Activated naive CD4-positive, alpha-beta T cell treated with anti-CD3 and anti-CD28 coated beads, Interleukin-2, amount 10 ng/mL, durations not matched to agents 7 days and 5 days (primary cell): ENCODE measurements at regions not wholly inside any gene's neighbourhood (a gene's known extent, or its start where the extent isn't known, plus 50 kb on each side); places are given as distances from the start of the nearest gene placed in this dataset.
"Not testable (repeated sequence)": the region's sequence is repeated elsewhere in the genome, so short reads cannot be mapped to it uniquely, and the experiment has no call there.

Experiments
- CTCF ChIA-PET: fragments of 350-600 bp; sonication (Branson Sonifier 250); formaldehyde crosslinking; loops from one replicate; lab custom pipeline; 2021; ENCODE audit warnings: antibody characterized with exemption; lab: Charles Lee
- DNase-seq: peaks from one replicate; pipeline ENCODE4 v3.0.0-alpha.2; 2020
- H3K27ac Mint-ChIP-seq: one replicate; pipeline ENCODE4 v1.8.0; 2021; ENCODE audit warnings: mild to moderate bottlenecking, moderate library complexity, mixed read lengths
- H3K27me3 Mint-ChIP-seq: one replicate; pipeline ENCODE4 v1.8.0; 2021; ENCODE audit warnings: mild to moderate bottlenecking, mixed read lengths
- H3K36me3 Mint-ChIP-seq: one replicate; pipeline ENCODE4 v1.8.0; 2021; ENCODE audit warnings: mixed read lengths
- H3K4me1 Mint-ChIP-seq: one replicate; pipeline ENCODE4 v1.8.0; 2021; ENCODE audit warnings: mixed read lengths
- H3K4me3 Mint-ChIP-seq: one replicate; pipeline ENCODE4 v1.8.0; 2021; ENCODE audit warnings: mild to moderate bottlenecking, moderate library complexity, mixed read lengths
- H3K9me3 Mint-ChIP-seq: one replicate; pipeline ENCODE4 v1.8.0; 2021; ENCODE audit warnings: mixed read lengths

DNA sequence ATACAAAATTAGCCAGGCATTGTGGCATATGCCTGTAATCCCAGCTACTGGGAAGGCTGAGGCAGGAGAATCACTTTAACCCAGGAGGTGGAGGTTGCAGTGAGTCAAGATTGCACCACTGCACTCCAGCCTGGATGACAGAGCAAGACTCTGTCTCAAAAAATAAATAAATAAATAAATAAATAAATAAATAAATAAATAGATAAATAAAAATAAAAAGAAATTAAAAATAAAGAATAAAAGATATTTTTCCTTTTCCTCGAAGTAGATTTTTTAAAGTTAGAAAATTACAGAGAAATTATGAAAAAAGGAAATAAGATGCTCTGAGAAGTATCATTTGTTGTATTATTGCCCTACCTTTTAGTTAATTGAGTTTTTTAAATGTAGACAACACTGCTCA is 1906.1 kb downstream of the MAT2B start:
- DNase-seq, H3K36me3 Mint-ChIP-seq, H3K4me3 Mint-ChIP-seq, CTCF ChIA-PET, H3K27me3 Mint-ChIP-seq, H3K27ac Mint-ChIP-seq, H3K4me1 Mint-ChIP-seq: not testable (repeated sequence)
- peaks cover 18% of the 10 kb centered on the region for H3K9me3 Mint-ChIP-seq

DNA sequence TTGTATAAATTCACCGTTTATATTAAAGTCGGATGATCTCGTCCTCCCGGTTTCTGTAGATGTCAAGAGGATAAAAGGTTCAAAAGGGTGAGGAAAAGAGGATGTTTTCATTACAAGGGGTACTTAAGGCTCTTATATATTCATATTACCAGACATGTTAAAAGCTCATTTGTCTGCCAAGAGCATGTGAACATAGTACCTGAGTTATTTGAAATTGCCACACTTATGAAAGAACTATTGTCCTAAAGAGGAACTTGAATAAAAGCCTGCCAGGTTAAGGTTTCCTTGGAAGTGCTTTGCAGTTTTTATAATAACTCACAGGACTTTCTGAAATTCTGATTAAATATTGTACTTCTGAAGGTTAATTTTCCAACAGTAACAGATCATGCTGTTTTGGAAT is 1915.1 kb downstream of the MAT2B start:
- H3K36me3 Mint-ChIP-seq = no peaks in the 10 kb centered on the region
- no peak overlapping the region for H3K4me3 Mint-ChIP-seq
- no peak overlapping the region for H3K27ac Mint-ChIP-seq
- H3K4me1 Mint-ChIP-seq = no peaks in the 10 kb centered on the region
- no peak for DNase-seq
- H3K9me3 Mint-ChIP-seq = peaks cover 5% of the 10 kb centered on the region
- no peaks in the 10 kb centered on the region for H3K27me3 Mint-ChIP-seq
- CTCF ChIA-PET = no interaction called here

DNA sequence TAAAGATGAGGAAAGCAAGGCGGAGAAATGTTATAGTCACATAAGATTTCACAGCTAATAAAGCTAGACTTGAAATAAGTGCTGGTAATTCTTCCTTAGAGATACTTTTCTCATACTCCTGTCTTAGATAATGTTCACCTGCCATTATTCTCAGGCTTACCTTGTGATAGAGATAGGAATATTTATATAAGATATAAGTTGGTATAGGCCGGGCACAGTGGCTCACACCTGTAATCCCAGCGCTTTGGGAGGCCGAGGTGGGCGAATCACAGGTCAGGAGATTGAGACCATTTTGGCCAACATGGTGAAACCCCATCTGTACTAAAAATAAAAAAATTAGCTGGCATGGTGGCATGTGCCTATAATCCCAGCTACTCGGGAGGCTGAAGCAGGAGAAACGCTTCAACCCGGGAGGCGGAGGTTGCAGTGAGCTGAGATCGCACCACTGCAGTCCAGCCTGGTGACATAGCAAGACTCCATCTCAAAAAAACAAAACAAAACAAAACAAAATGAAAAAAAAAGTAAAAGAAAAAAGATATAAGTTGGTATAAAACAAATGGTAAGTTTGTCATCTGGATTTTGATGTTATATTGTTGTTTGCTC is 1918.4 kb downstream of the MAT2B start:
- Mint-ChIP-seq H3K27ac (no peak overlapping the region), H3K27me3 (no peaks in the 10 kb centered on the region), H3K4me3 (no peak overlapping the region), H3K36me3 (no peaks in the 10 kb centered on the region), H3K4me1 (no peaks in the 10 kb centered on the region), H3K9me3 (peaks cover 6% of the 10 kb centered on the region)
- CTCF ChIA-PET = interaction anchor here (0.7 kb wide), 1 partner anchor 77 kb away, joined by 3 read pairs; no protein-coding TSS in a partner anchor
- DNase-seq = no peak

DNA sequence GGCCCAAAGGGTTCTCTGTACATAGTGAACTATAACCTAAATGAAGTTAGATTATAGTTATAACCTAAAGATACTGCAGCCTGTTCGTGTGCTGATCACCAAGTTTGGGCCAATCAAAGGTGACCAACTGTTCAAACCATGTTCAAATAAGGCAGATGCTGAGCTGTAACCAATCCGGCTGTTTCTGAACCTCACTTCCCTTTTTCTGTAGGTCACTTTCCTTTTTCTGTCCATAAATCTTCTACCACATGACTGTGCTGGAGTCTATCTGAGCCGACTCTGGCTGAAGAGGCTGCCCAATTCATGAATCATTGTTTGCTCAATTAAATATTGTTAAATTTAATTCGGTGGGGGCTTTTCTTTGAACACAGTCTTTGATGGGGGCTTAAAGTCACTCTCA is 1920.2 kb downstream of the MAT2B start:
- no peaks in the 10 kb centered on the region for H3K27me3 Mint-ChIP-seq
- H3K4me3 Mint-ChIP-seq = no peak overlapping the region
- peaks cover 6% of the 10 kb centered on the region for H3K9me3 Mint-ChIP-seq
- CTCF ChIA-PET = no interaction called here
- H3K27ac Mint-ChIP-seq = no peak overlapping the region
- H3K36me3 Mint-ChIP-seq = no peaks in the 10 kb centered on the region
- no peaks in the 10 kb centered on the region for H3K4me1 Mint-ChIP-seq
- no peak for DNase-seq

DNA sequence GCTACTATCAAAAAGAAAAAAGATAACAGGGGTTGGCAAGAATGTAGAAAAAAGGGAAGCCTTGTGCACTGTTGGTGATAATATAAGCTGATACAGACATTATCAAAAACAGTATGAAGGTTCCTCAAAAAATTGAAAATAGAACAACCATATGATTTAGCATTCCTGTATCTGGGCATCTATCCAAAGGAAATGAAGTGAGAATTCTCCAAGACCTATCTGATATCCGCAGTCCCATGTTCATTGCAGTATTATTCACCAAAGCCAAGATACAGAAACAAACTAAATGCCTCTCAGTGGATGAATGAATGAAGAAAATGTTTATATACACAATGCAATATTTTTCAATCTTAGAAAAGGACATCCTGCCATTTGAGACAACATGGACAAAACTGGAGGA is 1943.3 kb downstream of the MAT2B start:
- Mint-ChIP-seq H3K36me3 (no peaks in the 10 kb centered on the region), H3K27me3 (no peaks in the 10 kb centered on the region), H3K4me3 (no peak overlapping the region), H3K27ac (no peak overlapping the region), H3K4me1 (no peaks in the 10 kb centered on the region), H3K9me3 (peaks cover 6% of the 10 kb centered on the region)
- no peak for DNase-seq
- CTCF ChIA-PET = no interaction called here

DNA sequence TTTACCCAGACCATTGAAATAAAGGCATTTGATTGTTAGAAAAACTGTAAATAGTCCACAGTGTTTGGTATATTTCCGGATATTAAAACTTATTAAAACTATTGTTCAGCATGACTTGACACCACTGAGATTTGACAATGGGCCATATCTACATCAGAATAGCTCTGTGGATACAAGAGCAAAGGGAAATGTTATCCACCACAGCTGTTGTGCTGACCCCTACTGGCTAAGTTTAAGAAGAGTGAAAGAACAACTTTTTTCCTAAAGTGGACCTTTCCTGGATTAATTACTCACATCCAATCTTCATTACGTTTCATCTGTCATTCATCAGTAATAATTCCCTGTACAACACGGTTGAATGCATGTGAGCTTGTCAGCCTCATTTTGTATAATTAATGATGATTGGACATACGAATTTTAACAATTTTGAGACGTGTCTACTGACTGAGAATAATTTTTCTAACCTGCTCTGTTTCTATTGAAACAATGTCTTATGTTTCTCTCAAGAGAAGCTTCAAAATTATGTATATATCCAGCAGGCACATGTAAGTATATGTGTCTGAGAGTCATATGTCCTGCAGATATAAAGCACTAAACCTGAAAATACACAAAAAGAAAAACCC is 1952.6 kb downstream of the MAT2B start:
- Mint-ChIP-seq H3K36me3 (no peaks in the 10 kb centered on the region), H3K27ac (no peak overlapping the region), H3K4me1 (no peaks in the 10 kb centered on the region), H3K9me3 (no peaks in the 10 kb centered on the region), H3K27me3 (no peaks in the 10 kb centered on the region), H3K4me3 (no peak overlapping the region)
- CTCF ChIA-PET = interaction anchor here (0.6 kb wide), 1 partner anchor 1454 kb away, joined by 3 read pairs; no protein-coding TSS in a partner anchor
- DNase-seq = no peak

DNA sequence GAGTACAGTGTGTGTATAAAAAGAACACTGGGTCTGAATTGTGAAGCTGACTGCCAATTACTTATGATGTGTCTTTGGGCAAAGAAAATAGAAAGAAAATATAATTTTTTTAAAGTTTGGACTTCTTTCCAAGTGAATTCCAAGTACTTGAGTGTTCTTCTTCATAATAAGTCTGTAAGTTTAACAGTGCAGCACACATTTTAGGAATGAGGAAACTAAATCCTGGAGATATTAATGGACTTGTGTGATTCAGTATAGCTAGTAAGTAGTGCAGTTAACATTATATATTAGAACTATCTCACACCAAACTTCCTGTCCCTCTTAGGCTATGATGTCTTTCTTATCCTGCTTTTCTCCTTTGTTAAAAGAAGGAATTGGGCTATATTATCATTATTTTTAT is 1953.8 kb downstream of the MAT2B start:
- no peaks in the 10 kb centered on the region for H3K4me1 Mint-ChIP-seq
- H3K27ac Mint-ChIP-seq = no peak overlapping the region
- no peaks in the 10 kb centered on the region for H3K36me3 Mint-ChIP-seq
- H3K4me3 Mint-ChIP-seq = no peak overlapping the region
- CTCF ChIA-PET = no interaction called here
- peaks cover 6% of the 10 kb centered on the region for H3K9me3 Mint-ChIP-seq
- H3K27me3 Mint-ChIP-seq = no peaks in the 10 kb centered on the region
- no peak for DNase-seq

DNA sequence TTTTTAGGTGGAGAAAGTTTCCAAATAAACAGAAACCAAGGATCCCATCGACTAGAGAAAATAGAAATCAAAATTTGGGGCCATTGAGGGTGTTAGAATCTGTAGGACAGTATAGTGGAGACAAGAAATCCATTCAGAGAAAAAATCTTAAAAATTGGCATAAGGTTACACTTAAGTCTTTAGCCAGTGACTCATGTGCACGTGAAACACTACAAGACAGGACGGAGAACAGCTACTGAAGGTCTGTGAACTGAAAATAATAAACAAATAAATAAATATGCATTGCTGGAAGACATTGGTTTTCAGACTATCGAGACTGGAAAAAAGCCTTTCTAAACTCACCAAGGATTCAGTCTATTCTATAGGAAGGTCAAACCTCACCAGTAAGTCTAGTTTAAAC is 1955.5 kb downstream of the MAT2B start:
- DNase-seq = no peak
- CTCF ChIA-PET = no interaction called here
- H3K27me3 Mint-ChIP-seq = no peaks in the 10 kb centered on the region
- peaks cover 12% of the 10 kb centered on the region for H3K9me3 Mint-ChIP-seq
- no peak overlapping the region for H3K4me3 Mint-ChIP-seq
- no peak overlapping the region for H3K27ac Mint-ChIP-seq
- no peaks in the 10 kb centered on the region for H3K36me3 Mint-ChIP-seq
- no peaks in the 10 kb centered on the region for H3K4me1 Mint-ChIP-seq

DNA sequence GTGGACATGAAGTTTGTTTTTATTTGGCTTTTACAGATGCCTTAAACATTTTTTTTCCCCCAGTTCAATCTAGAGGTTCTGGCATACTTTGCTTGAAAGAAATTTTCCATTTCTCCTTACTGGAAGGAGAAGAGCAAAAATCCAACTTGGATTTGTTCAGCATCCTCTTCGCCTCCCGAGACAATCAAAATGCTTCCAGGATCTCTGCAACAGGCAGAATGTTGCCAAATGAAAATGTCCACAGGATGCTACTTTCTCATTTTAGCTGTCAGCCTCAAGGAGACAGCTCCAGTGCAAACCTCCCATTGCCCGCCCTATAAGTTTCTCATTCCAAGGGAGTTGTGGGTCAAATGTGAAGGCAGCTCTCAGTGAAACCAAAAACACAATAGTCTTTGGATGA is 1972.1 kb downstream of the MAT2B start:
- no peak overlapping the region for H3K27ac Mint-ChIP-seq
- no peak for DNase-seq
- CTCF ChIA-PET = no interaction called here
- no peak overlapping the region for H3K4me3 Mint-ChIP-seq
- H3K4me1 Mint-ChIP-seq = no peaks in the 10 kb centered on the region
- H3K9me3 Mint-ChIP-seq = peaks cover 1% of the 10 kb centered on the region
- no peaks in the 10 kb centered on the region for H3K27me3 Mint-ChIP-seq
- no peaks in the 10 kb centered on the region for H3K36me3 Mint-ChIP-seq

DNA sequence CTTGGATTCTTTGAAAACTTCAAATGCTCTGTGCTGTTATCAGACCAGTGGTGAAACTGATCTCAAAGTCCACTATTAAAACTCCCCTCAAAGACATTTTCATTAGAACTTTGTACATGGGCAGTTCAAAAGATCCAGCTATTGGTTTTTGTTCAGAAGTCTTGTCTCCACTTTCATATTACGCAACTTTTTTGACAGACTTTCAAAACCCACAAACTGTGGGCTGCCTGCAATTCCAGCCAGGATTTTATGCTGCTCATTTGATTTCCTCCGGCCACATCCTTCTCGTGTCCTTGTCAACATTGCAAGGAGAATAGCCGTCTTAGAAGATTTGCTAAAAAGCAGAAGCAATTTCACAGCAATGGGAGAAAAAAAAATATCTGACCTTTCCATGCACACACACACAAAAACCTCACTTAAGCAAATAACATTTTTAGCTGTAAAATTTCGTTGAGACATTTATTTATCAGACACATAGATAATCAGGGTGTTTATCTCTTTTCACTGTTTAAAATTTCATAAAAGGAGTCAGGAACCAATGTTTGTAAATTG is 1990.5 kb downstream of the MAT2B start:
- Mint-ChIP-seq H3K27ac (no peak overlapping the region), H3K4me1 (no peaks in the 10 kb centered on the region), H3K27me3 (no peaks in the 10 kb centered on the region), H3K4me3 (no peak overlapping the region), H3K36me3 (no peaks in the 10 kb centered on the region), H3K9me3 (peaks cover 6% of the 10 kb centered on the region)
- no peak for DNase-seq
- CTCF ChIA-PET = no interaction called here

DNA sequence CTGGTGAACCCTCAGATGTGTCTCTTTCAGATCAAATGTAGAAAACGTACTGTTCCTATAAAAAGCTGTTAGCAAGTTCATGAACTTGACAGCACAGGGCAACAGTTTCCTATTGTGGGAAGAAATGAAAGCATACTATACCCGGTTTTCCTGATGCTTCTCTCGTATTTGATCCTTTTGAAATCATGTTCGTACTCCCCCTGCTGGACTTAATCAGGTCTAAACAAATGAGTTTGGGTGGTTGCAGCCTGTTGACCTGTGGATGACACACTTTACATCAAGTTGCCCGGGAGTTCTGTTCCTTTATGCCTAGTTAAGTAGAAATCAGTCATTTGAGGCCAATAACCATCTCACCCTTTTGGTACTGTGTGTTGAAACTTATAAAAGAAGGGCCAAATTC is 1992.3 kb downstream of the MAT2B start:
- no peaks in the 10 kb centered on the region for H3K4me1 Mint-ChIP-seq
- no peak overlapping the region for H3K4me3 Mint-ChIP-seq
- H3K36me3 Mint-ChIP-seq = no peaks in the 10 kb centered on the region
- peaks cover 4% of the 10 kb centered on the region for H3K9me3 Mint-ChIP-seq
- H3K27ac Mint-ChIP-seq = no peak overlapping the region
- H3K27me3 Mint-ChIP-seq = no peaks in the 10 kb centered on the region
- DNase-seq = no peak
- CTCF ChIA-PET = no interaction called here

DNA sequence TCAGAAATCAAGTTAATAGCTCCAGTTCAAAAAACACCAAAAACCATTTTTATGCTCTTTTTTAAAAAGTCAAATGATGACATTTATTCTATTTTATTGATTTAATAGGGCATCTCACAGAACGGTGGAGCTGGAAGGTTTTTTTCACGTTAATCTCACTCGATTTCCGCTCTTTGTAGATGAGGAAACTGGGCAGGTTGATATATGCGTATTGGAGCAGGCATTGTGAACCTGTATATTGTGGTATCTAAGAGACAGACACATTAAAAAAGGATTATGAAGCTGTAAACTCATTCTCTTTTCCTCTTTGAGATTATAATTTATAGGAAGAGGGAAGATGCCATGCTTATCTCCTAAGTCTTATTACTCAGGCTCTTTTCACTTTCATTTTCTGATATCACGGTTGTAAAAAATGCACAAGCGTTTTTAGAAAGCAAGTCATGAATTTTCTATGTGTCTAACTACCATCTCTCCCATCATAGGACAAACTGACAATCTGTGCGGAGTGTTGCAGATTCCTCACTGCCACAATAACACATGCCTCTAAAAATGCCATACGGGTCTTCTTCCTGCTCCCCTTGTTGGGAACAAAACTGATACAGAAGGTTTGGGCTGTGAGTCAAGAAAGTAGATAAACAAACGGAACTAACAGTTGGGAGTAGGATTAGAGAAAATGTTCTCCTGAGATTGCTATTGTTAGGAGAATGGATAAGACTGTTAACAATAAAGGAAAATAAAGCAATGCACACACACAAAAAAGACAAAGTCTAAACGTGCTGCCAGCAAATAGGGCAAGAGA is 1997.7 kb downstream of the MAT2B start:
- DNase-seq = no peak
- H3K27me3 Mint-ChIP-seq = no peaks in the 10 kb centered on the region
- H3K36me3 Mint-ChIP-seq = no peaks in the 10 kb centered on the region
- H3K27ac Mint-ChIP-seq = no peak overlapping the region
- H3K4me3 Mint-ChIP-seq = no peak overlapping the region
- CTCF ChIA-PET = no interaction called here
- H3K9me3 Mint-ChIP-seq = peaks cover 5% of the 10 kb centered on the region
- no peaks in the 10 kb centered on the region for H3K4me1 Mint-ChIP-seq

DNA sequence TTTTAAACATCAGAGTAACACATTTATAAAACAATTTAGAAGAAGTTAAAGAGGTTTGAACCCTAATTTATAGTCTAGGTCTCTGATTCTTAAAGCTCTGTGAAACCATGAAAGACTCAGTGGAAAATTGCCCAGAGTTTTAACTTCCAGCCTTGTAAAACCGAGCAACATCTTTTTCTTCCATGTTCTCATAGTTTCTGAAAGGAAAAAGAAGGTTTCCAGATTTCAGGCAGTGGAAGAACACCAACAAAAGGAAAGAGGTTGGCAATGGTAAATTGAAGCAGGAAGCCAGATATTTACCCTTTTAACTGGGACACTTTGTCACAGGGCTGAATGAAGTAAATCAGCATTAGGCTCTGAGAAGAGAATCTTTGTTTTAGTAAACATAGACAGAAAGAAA is 1999.3 kb downstream of the MAT2B start:
- Mint-ChIP-seq H3K4me1 (no peaks in the 10 kb centered on the region), H3K36me3 (no peaks in the 10 kb centered on the region), H3K27ac (no peak overlapping the region), H3K27me3 (no peaks in the 10 kb centered on the region), H3K9me3 (peaks cover 7% of the 10 kb centered on the region), H3K4me3 (no peak overlapping the region)
- CTCF ChIA-PET = no interaction called here
- no peak for DNase-seq

DNA sequence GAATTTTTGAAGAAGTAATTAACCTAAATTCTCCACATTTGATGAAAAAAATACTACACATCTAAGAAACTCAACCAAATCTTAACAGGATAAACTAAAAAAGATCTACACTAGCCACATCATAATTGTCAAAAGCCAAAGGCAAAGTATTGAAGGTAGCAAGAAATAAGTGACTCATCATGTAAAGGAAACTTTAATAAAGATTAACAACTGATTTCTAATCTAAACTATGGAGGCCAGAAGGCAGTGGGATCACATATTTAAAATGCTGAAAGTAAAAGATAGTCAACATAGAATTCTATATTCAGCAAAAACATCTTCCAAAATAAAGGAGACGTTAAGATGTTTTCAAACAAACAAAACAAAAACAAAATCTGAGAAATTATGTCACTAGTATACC is 2002.9 kb downstream of the MAT2B start:
- CTCF ChIA-PET = no interaction called here
- no peak for DNase-seq
- Mint-ChIP-seq H3K4me3 (no peak overlapping the region), H3K27ac (no peak overlapping the region), H3K9me3 (peaks cover 12% of the 10 kb centered on the region), H3K27me3 (no peaks in the 10 kb centered on the region), H3K36me3 (no peaks in the 10 kb centered on the region), H3K4me1 (no peaks in the 10 kb centered on the region)

DNA sequence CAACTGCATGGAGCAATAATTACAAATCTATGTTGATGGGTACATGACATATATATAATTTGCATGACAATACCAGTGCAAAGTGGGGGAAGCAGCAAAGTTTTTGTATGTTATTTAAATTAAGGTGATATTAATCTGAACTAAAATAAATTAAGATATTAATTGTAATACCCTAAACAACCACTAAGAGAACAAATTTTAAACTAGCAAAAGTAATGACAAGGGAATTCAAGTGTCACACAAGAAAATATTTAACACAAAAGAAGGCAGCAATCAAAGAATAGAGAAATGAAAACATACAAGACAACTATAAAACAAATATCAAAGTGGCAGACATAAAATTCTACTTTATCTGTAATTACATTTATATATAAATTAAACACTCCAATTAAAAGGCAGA is 2003.4 kb downstream of the MAT2B start:
- CTCF ChIA-PET = no interaction called here
- DNase-seq = no peak
- no peaks in the 10 kb centered on the region for H3K27me3 Mint-ChIP-seq
- H3K9me3 Mint-ChIP-seq = peaks cover 12% of the 10 kb centered on the region
- H3K36me3 Mint-ChIP-seq = no peaks in the 10 kb centered on the region
- no peak overlapping the region for H3K4me3 Mint-ChIP-seq
- no peak overlapping the region for H3K27ac Mint-ChIP-seq
- H3K4me1 Mint-ChIP-seq = no peaks in the 10 kb centered on the region
